ENCODE measurements at regions not wholly inside any gene's neighbourhood (a gene's known extent, or its start where the extent isn't known, plus 50 kb on each side); places are given as distances from the start of the nearest gene placed in this dataset.

GRCh38 chr16:85523602-85524364, 89.3 kb upstream of the GSE1 start (continued):
- no peak for TF ChIP-seq HBP1 (CRISPR knock-in tag; IDR thresholded peaks at IDR 0.05; ENCODE audit: low read depth)
- TF ChIP-seq ZNF720 (CRISPR knock-in tag; IDR thresholded peaks at IDR 0.05) = no peak
- no peak; the same call in none of the 2 replicates for TF ChIP-seq POGK (CRISPR knock-in tag; conservative IDR thresholded peaks at IDR 0.05)
- no peak; the same call in 1 of the 2 replicates for TF ChIP-seq HES4 (CRISPR knock-in tag; IDR thresholded peaks at IDR 0.05; ENCODE audit: borderline replicate concordance)
- TF ChIP-seq ZBTB49 (CRISPR knock-in tag; IDR thresholded peaks at IDR 0.05; ENCODE audit: borderline replicate concordance) = no peak
- TF ChIP-seq ZNF75D (CRISPR knock-in tag; IDR thresholded peaks at IDR 0.05; ENCODE audit: borderline replicate concordance) = no peak
- peak; percentile 76; the same call in 1 of the 2 replicates for TF ChIP-seq ZNF274 (CRISPR knock-in tag; IDR thresholded peaks at IDR 0.05)
- no peak for TF ChIP-seq FOXO4 (CRISPR knock-in tag; conservative IDR thresholded peaks at IDR 0.05)
- TF ChIP-seq GATA4 (IDR thresholded peaks at IDR 0.05; ENCODE audit: borderline replicate concordance, low read depth) = no peak
- no peak for TF ChIP-seq ZBTB14 (CRISPR knock-in tag; IDR thresholded peaks at IDR 0.05)
- no peak for TF ChIP-seq NFYB (CRISPR knock-in tag; IDR thresholded peaks at IDR 0.05)
- TF ChIP-seq ZNF850 (CRISPR knock-in tag; conservative IDR thresholded peaks at IDR 0.05) = no peak
- TF ChIP-seq ZNF546 (CRISPR knock-in tag; conservative IDR thresholded peaks at IDR 0.05) = no peak
- no peak for TF ChIP-seq FIP1L1 (IDR thresholded peaks at IDR 0.05; ENCODE audit: borderline replicate concordance, insufficient read depth, low read depth, low read length)
- TF ChIP-seq RFXANK (CRISPR knock-in tag; IDR thresholded peaks at IDR 0.05) = no peak
- TF ChIP-seq ZNF3 (CRISPR knock-in tag; IDR thresholded peaks at IDR 0.05) = no peak
- TF ChIP-seq ZNF644 (CRISPR knock-in tag; IDR thresholded peaks at IDR 0.05; ENCODE audit: low read depth) = no peak
- TF ChIP-seq NONO (IDR thresholded peaks at IDR 0.05) = no peak
- TF ChIP-seq NONO (CRISPR knock-in tag; conservative IDR thresholded peaks at IDR 0.05) = no peak; the same call in none of the 2 replicates
- peak; percentile 76 for TF ChIP-seq ARNTL (CRISPR knock-in tag; IDR thresholded peaks at IDR 0.05)
- TF ChIP-seq ARID2 (CRISPR knock-in tag; IDR thresholded peaks at IDR 0.05; ENCODE audit: borderline replicate concordance) = no peak
- TF ChIP-seq ELF1 (CRISPR knock-in tag; IDR thresholded peaks at IDR 0.05) = no peak
- TF ChIP-seq ZNF776 (CRISPR knock-in tag; IDR thresholded peaks at IDR 0.05) = 0 out of 2 replicates have a peak, but pooled peaks have one; percentile 11
